T follicular helper cell (primary cell): ENCODE measurements at regions not wholly inside any gene's neighbourhood (a gene's known extent, or its start where the extent isn't known, plus 50 kb on each side); places are given as distances from the start of the nearest gene placed in this dataset.

Experiments used
- DNase-seq: peaks from one replicate; pipeline ENCODE4 v3.0.0-alpha.2; 2020; ENCODE audit warnings: low read depth

DNA sequence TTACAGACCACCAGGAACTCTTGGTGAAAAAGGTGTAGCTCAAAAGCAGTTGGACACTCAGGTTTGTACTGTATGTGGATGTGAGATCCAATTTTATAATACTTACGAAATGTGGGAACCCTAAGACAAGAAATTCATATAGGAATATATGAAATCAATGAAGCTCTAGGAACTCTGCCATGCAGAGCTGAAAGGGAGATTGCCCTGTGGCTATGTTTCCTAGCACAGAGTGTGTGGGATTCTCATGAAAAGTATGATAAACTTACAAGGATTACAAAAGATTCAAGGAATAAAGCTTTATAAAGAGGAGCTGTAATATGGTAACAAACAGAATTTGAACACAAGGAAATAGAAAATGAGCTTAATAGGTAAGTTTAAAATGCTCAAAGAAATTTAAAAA lies 205.7 kb upstream of the FAM83B start:
- DNase-seq, result no peak

DNA sequence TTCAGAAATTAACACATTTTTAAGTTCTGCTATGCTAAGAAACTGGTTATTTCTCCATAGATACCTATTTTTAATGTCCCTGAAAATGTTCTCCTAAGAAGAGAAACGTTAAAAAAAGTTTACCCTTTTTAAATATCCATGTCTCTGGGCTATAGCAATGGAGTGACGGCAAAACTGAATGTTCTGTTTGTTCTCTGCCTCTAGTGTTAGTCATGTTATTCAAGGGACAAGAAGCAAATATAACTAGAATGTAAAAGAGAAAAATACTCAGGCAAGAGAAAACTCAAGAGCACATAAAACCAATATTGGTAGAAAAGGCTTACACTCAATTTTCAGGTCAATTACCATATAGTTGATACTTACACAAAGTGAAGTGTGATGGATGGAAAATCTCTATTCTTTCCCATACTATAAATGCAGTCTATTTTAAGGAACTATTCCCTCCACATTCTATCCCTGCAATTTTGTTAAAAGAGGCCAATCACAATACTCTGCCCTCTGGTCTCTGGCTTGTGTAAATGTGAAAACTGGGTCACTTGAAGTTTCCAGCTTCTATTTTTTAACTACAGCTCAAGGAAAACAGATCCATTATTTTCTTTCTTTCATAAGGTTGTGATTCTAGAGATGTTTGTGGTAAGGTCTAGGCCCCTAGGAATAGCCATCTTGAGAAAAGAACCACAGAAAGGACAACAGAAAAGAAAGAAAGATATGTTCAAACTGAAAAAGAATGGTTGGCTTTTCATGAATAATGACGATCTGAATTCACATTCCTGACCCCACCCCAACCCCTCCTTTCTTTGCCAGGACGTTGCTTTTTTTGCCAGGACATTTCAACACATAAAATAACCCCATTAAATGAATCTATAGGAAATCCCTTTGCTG lies 200.3 kb upstream of the FAM83B start:
- DNase-seq, result no peak

DNA sequence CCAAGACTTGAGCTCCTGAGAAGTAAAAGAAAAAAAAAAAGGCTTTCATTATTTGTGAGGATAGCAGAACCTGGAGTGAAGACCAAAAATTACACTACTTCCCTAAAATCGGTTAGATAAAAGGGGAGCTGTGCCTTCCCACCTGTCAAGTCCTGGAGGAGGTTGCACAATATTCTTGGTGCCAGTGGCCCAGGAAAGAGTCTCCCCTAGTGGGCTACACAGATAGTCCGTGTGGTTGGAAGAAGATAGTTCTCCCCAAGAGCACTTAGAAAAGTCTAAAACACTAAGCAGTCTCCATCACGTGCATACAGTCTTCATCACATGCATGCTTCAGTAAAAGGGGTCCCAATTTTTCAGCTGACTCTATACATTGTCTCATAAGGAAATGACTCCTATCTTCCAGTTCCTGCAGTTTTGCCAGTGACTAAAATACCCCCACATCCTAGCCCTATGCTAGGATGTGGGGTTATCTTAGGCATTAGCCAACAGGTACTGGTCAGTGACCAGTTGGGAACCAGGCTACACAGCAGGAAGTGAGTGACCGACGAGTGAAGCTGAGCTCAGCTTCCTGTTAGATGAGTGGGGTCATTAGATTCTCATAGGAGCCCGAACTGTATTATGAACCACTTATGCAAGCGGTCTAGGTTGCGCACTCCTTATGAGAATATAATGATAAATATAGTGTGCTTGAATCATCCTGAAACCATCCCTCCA lies 199.5 kb upstream of the FAM83B start:
- no peak for DNase-seq

DNA sequence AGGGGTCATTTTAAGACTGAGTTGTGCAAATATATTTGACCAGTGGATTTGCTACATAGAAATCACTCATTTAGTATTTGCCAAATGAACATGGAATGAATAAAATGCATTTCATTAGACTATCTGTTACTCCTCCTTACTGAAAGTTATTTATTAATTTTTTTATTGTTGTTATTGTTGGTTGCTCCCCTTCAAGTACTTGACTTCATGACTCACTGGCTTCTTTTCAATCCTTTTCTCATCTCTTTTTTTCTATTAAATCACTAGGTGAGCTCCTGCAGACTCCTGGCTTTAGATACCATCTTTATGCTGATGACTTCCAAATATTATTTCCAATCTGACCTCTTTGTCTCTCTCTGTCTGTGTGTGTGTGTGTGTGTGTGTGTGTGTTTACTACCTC lies 192.2 kb upstream of the FAM83B start:
- no peak for DNase-seq

DNA sequence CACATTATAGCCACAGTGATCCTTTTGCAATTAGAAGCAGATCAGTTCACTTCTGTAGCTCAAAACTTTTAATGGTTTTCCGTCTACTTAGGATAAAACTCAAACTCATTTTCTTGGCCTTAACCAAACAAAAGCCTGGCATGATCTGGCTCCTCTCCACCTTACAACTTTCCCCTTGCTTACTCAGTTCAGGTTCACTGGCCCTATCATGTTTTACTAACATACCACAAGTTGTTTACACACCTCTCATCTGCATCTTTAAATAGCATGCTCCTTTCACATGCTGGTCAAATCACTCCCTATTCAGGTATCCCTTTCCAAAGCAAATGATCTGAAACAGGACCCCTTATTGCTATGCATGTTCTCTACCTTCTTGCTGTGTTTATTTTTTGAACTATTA lies 191.4 kb upstream of the FAM83B start:
- DNase-seq, result no peak

DNA sequence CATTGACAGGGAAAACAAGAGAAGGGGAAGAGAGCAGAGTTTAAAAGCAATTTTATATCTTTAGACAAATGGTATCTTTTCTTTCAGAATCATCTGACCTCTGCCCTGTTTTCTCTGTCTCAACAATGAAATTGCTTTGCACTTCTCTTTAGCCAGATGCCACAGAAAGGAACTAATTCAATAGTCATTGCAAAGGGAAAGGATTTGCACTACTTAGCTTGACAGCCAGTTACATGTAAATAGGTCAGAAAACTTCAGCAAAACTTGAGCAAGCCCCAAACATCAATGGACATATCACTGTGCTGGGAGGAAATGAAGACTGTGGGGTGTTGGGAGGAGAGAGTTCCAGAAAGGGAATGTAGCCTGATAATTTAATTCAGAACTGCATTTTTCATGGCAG lies 181.3 kb upstream of the FAM83B start:
- no peak for DNase-seq

DNA sequence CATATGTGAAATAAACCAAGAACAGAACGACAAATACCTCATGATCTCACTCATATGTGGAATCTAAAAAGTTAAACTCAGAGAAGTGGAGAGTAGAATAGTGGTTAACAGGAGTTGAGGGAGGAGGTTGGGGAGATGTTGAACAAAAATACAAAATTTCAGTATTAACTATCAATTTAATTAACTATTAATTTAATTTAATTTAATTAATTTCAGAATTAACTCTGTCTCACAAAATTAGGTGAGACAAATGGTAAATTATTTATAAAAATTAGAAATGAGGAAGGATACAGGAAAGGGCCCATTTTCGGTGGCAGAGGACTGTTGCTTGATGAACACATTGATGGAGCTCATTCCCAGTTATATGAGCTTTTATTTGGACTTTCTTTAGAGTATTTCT lies 166.0 kb upstream of the FAM83B start:
- no peak for DNase-seq

DNA sequence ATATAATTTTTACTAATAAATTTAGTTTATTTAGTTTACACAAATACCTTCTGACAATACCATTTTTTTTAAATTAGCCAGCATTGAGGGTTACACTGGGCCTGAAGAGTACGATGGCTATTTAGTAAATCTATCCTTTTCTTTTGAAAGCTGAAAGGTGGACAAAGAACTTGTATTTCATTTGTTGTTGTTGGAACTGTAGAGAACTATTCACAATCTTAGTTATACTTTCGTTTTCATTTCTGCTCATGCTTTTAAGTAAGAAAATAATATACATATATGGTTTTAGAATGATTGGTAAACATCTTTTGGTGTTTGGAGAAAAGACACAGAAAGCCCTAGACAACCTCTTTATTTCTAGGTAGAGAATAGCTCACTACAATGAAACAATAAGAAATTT lies 165.3 kb upstream of the FAM83B start:
- DNase-seq, result no peak

DNA sequence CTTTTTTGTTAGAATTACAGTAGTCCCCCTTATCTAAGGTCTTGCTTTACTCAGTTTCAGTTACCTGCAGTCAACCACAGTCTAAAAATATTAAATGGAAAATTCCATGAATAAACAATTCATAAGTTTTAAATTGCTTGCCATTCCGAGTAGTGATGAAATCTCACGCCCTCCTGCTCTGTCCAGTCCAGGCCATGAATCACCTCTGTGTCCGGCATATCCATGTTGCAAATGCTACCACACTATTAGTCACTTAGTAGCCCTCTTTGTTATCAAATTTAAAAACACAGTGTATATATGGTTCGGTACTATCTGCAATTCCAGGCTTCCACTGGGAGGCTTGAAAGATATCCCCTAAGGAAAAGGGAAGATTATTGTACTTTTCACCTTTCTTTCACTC lies 164.6 kb upstream of the FAM83B start:
- no peak for DNase-seq

DNA sequence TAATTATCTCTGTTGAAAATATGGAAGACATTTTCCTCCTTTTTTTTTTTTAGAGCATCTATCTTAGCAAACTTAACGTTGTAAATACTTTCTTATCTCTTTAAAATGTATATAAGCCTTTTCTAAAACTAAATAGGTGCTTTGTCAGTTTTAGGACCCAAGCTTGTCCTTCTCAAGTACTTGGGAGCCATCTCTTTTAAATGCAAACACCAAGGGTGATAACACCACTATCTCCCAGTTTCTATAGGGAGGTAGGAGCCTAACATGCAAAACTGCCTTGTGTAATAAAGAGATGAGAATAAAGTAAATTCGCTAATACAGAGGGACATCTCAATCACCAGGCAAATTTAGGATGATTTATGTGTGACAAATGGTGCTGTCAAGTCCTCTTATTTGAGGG lies 157.0 kb upstream of the FAM83B start:
- no peak for DNase-seq

DNA sequence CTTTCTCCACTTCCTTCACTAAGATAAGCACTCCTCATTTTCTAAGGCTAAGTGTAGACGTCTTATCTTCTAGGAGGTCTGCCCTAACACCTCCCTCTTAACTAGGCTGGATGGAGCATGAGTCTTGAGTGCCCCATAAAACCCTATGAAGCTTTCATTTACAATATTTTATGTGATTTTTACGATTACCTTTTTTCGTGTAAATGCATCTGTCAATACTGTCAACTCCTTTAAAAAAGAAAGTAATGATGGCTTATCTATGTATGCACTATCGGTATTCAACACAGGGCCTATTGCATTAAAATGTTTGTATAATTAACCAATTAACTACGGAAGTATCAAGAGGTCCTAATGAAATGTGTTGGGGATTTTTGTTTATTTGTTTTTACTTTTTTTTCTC lies 156.0 kb upstream of the FAM83B start:
- no peak for DNase-seq

DNA sequence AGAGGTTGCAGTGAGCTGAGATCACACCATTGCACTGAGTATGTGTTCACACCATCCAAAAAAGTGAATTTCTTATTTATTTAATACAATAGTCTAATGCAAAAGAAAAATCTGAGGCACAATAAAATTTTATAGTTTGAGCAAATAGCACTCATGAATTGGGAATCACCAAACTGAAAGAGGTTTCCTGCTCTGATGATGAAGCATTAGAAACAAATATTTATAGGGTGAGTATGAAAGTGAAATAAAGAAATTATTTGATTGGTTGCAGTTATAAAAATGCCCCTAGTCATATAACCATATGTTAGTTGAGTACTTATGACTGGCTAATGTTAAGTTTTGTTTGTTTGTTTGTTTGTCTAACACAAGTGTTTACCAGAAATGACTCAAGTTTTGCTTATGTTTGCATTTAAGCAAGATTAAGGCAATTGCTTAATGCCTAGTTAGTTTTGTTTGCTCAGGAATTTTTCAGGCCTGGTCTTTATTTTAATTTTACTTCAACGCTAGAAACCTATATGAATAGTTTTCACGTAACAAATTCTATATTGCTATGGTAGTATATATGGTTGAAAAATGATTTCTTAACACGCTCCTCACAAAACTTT lies 151.5 kb upstream of the FAM83B start:
- no peak for DNase-seq

DNA sequence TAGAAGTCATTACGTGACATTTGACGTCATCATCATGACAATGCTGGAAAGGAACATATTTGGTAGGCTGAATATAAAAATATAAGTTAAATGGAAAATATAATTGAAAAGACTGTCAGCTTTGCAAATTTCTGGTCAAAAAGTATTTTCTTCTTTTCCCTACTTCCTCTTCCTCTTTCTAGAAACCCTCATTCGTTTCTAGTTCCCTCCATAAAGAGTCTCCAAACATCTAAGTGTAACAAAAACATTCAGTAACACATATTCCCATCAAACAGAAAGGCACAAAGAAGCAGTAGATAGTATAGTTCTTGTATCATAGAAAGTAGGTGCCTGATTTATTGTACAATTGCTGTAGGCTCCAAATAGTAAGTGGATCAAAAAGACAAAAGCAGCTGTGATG lies 150.8 kb upstream of the FAM83B start:
- no peak for DNase-seq

DNA sequence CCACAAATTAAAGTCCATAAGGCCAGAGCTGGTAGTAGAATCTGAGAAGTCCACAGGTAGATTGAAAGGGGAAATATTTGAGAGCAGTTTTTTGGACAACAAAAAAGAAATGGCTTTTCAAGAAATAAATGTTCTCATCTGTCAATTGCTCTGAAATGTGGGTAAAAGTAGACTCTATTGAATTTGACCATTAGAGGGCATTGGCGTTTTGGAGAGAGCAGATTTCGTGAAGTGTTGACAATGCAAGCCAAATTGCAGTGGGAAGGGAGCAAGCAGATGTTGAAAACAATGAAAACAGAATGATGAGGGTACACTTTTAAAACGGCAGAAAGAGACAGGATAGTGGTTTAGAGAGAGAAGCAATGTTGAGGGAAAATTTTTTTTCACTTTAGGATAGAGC lies 149.1 kb upstream of the FAM83B start:
- no peak for DNase-seq

DNA sequence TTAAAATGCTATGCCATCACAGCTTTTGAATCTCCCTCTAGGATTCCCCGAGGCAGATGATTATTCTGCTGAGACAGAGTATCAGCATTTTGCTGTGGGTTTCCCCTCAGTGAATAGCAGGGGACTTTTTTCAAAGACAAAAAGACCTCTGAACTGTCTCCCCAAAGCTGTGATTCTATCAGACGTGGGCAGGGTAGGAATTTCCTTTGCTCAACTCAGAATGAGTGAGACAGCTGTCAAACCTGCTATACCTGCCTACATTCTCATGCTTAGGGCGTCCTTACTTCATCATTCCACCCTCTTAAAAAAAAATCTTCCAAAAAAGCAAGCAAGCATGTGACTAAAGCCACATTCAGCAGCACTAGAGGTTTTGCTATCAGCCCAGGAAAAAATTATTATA lies 147.6 kb upstream of the FAM83B start:
- no peak for DNase-seq

DNA sequence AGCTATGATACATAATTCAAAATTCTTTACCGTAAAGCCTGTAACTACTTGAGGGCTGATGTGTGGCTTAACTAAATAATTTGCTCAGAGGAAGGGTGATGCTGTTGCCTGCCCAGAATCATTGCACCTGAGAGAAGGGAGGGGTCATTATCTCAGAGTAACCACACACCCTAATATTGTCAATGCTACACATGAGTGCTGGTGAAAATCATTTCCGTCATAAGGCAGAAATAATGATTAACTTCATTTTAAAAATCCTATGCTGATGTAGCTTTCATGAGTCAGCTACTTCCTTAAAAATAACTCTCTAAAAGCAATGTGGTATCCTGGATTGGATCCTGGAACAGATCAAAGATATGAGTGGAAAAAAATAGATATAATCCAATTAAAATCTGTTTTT lies 146.4 kb upstream of the FAM83B start:
- DNase-seq, result no peak

DNA sequence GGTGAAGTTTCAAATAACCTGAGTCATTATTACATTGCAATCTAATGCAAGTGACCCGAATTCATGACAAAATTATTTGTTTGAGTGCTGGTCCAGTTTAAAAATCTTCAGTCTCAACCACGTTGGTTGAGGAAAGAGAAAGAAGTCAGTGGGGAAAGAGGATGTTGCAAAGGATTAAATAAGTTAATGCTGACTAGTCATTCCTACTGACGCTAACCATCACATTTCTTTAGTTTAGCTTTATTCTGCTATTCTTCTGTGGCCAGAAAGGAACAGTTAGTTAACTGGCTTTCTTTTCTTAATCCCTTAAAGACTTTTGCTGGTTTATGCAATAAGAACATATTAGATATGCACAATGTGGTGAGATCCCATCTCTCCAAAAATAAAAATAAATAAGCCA lies 143.8 kb upstream of the FAM83B start:
- DNase-seq, result no peak

DNA sequence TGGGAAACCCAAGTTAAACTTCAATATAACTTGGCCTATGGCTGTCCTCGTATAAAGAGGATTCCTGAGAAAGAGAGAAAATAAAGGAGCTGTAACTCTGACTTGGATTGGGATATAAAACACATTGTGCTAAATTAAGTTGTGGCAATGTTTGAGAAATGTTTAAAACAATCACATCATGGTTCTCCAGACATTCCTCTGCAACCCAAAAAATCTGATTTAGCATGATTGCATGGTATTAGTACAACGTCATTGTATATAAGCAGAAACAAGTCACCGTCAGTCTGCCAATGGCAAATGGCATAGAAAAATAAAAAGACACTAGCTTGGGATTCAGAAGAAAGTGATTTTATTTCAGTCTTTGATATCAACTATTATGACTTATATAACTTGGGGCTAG lies 140.2 kb upstream of the FAM83B start:
- no peak for DNase-seq

DNA sequence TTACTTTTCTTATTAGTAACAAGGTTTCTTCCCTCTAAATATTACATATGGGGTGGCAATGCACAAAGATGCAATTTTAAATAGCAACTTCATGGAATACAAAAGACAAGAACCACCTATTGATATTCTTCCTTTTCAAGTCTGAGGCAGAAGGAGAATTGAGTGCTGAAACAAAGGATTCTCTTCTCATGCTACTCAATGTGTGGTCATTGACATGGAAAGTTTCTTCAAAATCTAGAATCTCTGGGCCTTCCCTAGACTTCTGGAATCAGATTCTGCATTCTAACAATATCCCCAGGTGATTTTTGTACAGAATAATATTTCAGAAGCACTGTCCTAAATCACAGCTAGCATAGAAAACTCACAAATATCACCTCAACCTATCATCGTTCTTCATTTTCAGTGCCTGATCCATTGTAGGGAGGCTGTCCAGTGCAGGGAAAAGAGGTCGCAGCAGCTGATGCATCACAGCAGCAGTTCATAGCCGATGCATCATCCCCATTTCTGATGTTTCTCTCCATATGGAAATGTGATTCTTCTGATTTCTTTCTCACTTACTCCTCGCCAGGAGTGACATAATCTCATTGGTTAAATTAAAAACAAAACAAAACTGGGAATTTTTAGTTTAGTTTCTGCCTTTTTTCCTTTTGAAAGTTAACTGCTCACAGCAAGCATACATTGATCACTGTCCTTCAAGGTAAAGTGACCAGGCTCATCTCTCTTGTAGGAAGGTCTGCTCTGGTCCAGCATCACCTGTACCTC lies 139.5 kb upstream of the FAM83B start:
- DNase-seq, result no peak

DNA sequence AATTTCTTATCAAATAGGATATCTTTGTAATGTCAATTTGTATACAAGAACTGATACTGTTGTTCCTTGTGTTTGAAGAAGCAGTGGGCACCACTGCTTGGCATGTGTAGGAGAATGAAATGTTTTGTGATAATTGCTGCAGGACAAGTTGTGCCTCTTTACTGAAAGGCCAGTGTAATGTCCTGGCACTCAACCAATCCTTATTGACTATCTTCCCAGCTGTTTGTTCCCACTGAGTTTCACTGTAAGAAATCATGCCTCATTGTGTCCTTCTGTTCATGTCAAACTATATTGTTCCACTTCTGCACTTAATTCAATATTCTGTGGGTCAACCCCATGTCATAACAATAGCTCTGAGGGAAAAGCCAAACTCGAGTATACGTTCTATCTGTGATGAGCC lies 136.1 kb upstream of the FAM83B start:
- no peak for DNase-seq

DNA sequence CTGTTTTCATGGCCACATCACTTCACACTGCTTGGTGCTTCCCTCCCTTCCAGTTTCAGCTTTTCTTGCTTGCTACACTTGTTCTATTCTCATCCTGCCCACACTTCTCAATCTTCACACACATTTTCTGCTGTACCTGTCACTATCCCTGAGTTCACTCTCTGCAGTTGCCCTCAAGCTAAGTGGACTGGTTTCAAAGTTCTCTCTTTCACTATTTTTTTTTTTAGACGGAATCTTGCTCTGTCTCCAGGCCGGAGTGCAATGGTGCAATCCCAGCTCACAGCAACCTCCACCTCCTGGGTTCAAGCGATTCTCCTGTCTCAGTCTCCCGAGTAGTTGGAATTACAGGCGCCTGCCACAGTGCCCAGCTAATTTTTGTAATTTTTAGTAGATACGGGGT lies 130.6 kb upstream of the FAM83B start:
- DNase-seq, result no peak

DNA sequence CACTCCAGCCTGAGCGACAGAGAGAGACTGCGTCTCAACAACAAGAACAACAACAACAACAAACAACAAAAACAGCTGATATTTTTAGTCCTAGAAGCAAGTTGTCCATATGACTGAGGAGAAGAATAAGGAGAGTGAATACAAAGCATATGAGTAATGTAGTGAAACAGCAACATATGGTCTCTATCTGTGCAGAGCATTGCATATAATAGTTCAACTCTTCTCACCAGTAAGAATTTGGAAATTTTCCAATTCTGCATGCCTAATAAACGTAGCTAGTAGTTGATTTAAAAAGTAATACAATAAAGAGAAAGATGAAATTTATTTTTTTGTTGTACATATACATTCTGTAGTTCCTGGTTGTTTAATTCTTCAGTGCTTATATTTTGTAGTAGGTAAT lies 129.7 kb upstream of the FAM83B start:
- no peak for DNase-seq
